ENCODE measurements at regions not wholly inside any gene's neighbourhood (a gene's known extent, or its start where the extent isn't known, plus 50 kb on each side); places are given as distances from the start of the nearest gene placed in this dataset.

DNA sequence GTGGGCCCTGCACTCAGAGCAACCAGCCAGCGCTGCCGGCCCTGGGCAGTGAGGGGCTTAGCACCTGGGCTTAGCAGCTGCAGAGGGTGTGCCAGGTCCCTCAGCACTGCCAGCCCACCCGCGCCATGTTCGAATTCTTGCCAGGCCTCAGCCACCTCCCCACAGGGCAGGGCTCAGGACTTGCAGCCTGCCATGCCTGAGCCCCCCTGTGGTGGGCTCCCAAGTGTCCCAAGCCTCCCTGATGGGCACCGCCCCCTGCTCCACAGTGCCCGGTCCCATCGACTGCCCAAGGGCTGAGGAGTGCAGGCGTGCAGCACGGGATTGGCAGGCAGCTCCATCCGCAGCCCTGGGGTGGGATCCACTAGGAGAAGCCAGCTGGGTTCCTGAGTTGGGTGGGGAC lies 98.0 kb upstream of the NID2 start:
- Histone ChIP-seq H3K4me2 (ENCODE audit: low read length) (no peak overlapping the region), H3K36me3 (ENCODE audit: control insufficient read depth in 1 of 2, insufficient read depth in 2 of 2, low read length in 2 of 2) (no peaks in the 10 kb centered on the region), H4K20me1 (ENCODE audit: insufficient read depth) (no peaks in the 10 kb centered on the region), H3K4me3 (replicated peaks in 1 of 2; ENCODE audit: low read depth in 1 of 2, low read length in 2 of 2) (no peak overlapping the region), H3K4me1 (ENCODE audit: control insufficient read depth in 1 of 2, insufficient read depth in 2 of 2, low read length in 2 of 2) (no peaks in the 10 kb centered on the region), H3K27ac (ENCODE audit: low read depth, low read length) (no peak overlapping the region), H3K9me3 (ENCODE audit: control insufficient read depth in 1 of 2, insufficient read depth in 1 of 2, low read depth in 1 of 2, low read length in 2 of 2) (no peaks in the 10 kb centered on the region), H3K9me2 (ENCODE audit: insufficient read depth) (no peaks in the 10 kb centered on the region), H3K27me3 (ENCODE audit: insufficient read depth, low read length) (no peaks in the 10 kb centered on the region), H3K79me2 (ENCODE audit: insufficient read depth, low read length) (no peaks in the 10 kb centered on the region), H2AFZ (ENCODE audit: low read depth, low read length, poor library complexity, severe bottlenecking) (no peak overlapping the region), H3K9ac (ENCODE audit: low read length) (no peak overlapping the region)
- CTCF ChIA-PET = no interaction called here
- RAD21 ChIA-PET (ENCODE audit: low non-redundant PET in 1 of 2, low total read pairs in 2 of 2, uncharacterized antibody in 2 of 2, unreplicated experiment in 2 of 2) = no interaction called here
- BruUV-seq (replicated peaks) = no TSS peak
- DNase-seq (ENCODE audit: low read depth, low spot score) (no peak), ATAC-seq (no peak)
- POLR2A ChIA-PET = no interaction called here
- TF ChIP-seq TCF7L2 (IDR thresholded peaks at IDR 0.05; ENCODE audit: borderline replicate concordance, extremely low read depth, insufficient read depth, insufficient read length) = no peak
- no peak for TF ChIP-seq ZNF274 (IDR thresholded peaks at IDR 0.05; ENCODE audit: low read depth, low read length)
- no peak for TF ChIP-seq EGR1 (IDR thresholded peaks at IDR 0.05; ENCODE audit: low read depth)
- TF ChIP-seq CTCF (IDR thresholded peaks at IDR 0.05 in 2 of 3, conservative IDR thresholded peaks at IDR 0.05 in 1 of 3; ENCODE audit: borderline replicate concordance in 1 of 3, insufficient read depth in 1 of 3, low read depth in 2 of 3, low read length in 2 of 3) = no peak
- TF ChIP-seq SP1 (IDR thresholded peaks at IDR 0.05; ENCODE audit: low read depth) = no peak
- no peak for TF ChIP-seq CBX3 (IDR thresholded peaks at IDR 0.05; ENCODE audit: low read depth)
- TF ChIP-seq EZH2 (IDR thresholded peaks at IDR 0.05) = no peak
- TF ChIP-seq POLR2A (IDR thresholded peaks at IDR 0.05; ENCODE audit: borderline replicate concordance, extremely low read depth, insufficient read depth, insufficient read length) = no peak
- TF ChIP-seq, protein P1, sequence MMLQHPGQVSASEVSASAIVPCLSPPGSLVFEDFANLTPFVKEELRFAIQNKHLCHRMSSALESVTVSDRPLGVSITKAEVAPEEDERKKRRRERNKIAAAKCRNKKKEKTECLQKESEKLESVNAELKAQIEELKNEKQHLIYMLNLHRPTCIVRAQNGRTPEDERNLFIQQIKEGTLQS (IDR thresholded peaks at IDR 0.05) = no peak
- no peak for TF ChIP-seq RAD21 (IDR thresholded peaks at IDR 0.05; ENCODE audit: low read depth)
- TF ChIP-seq ZFX (IDR thresholded peaks at IDR 0.05) = no peak
- no peak for TF ChIP-seq SIN3A (IDR thresholded peaks at IDR 0.05; ENCODE audit: low read depth)
- TF ChIP-seq ZBTB33 (IDR thresholded peaks at IDR 0.05; ENCODE audit: extremely low read depth, insufficient replicate concordance, low read length) = no peak
- TF ChIP-seq FOSL1 (IDR thresholded peaks at IDR 0.05; ENCODE audit: low read depth) = no peak
- no peak for TF ChIP-seq CEBPB (IDR thresholded peaks at IDR 0.05; ENCODE audit: low read depth)
- no peak for TF ChIP-seq EZH2phosphoT487 (IDR thresholded peaks at IDR 0.05; ENCODE audit: borderline replicate concordance)
- intact Hi-C loops (cut with micrococcal nuclease) = no loop called here

All from HCT116 (cell line).